Endothelial cell of umbilical vein (primary cell): ENCODE measurements at regions not wholly inside any gene's neighbourhood (a gene's known extent, or its start where the extent isn't known, plus 50 kb on each side); places are given as distances from the start of the nearest gene placed in this dataset.

Experiments
- BruUV-seq: library from RNA; stranded (reverse); fragments of 400-500 nt; replicated peaks from 2 replicates; lab custom pipeline; 2021; lab: Mats Ljungman, UMichigan
- CTCF ChIA-PET: fragments of 300-600, 350-600 bp; sonication (Branson Sonifier 250); formaldehyde crosslinking; loops from one replicate; lab custom pipeline; 2021; ENCODE audit warnings: antibody characterized with exemption, inconsistent platforms; lab: Charles Lee
- POLR2A ChIA-PET: fragments of 300-600, 350-600 bp; sonication (Branson Sonifier 250); formaldehyde crosslinking; loops from one replicate; lab custom pipeline; 2021; ENCODE audit warnings: antibody characterized with exemption, inconsistent platforms; lab: Charles Lee
- DNase-seq: peaks from one replicate; pipeline ENCODE4 v3.0.0-alpha.2; 2011; ENCODE audit warnings: low read depth, low spot score
- FAIRE-seq: peaks from 2 replicates; lab custom pipeline; 2011; peaks lifted over from hg19 to GRCh38; lab: Jason Lieb, UNC
- H2AFZ ChIP-seq: 2 replicates; pipeline ENCODE4 v1.6.0; 2012; ENCODE audit warnings: low read depth, low read length, control low read depth, inconsistent platforms
- H3K27ac ChIP-seq: 2 replicates; pipeline ENCODE4 v1.5.1; 2011; ENCODE audit warnings: low read depth, mild to moderate bottlenecking, control low read depth, low read length, moderate library complexity; ENCODE audit not compliant: insufficient read depth
- H3K27me3 ChIP-seq, 2 experiments: 2 replicates each; pipeline versions ENCODE4 v1.6.0 to v1.6.1; 2011; ENCODE audit warnings: low read length in 2 of 2, mixed read lengths in 1 of 2; ENCODE audit not compliant: control insufficient read depth in 2 of 2, insufficient read depth in 2 of 2
- H3K36me3 ChIP-seq, 2 experiments: 2 replicates in 1 of 2; 3 replicates in 1 of 2; pipeline ENCODE4 v1.5.1; 2011; ENCODE audit warnings: low read length in 2 of 2, mild to moderate bottlenecking in 1 of 2, moderate library complexity in 1 of 2; ENCODE audit not compliant: control insufficient read depth in 2 of 2, insufficient read depth in 2 of 2; ENCODE audit errors: extremely low read depth in 1 of 2
- H3K4me1 ChIP-seq: 3 replicates; pipeline ENCODE4 v1.5.1; 2011; ENCODE audit warnings: mild to moderate bottlenecking, low read length; ENCODE audit not compliant: control insufficient read depth, insufficient read depth; ENCODE audit errors: extremely low read depth
- H3K4me2 ChIP-seq: 2 replicates; pipeline ENCODE4 v1.6.1; 2011; ENCODE audit warnings: low read length, control low read depth, mixed read lengths; ENCODE audit not compliant: insufficient read depth
- H3K4me3 ChIP-seq, 3 experiments: fragments of 200-600 bp in 1 of 3; sonication (generic), shearing (Covaris generic) in 1 of 3; replicated peaks in 1 of 3; 2 replicates each; pipeline ENCODE4 v1.5.1; 2011 to 2016; ENCODE audit warnings: control low read depth in 3 of 3, low read length in 3 of 3, mild to moderate bottlenecking in 2 of 3, inconsistent platforms in 1 of 3, low read depth in 1 of 3, moderate library complexity in 1 of 3; ENCODE audit not compliant: insufficient read depth in 1 of 3
- H3K79me2 ChIP-seq: 2 replicates; pipeline ENCODE4 v1.6.0; 2012; ENCODE audit warnings: low read length, inconsistent platforms; ENCODE audit not compliant: control insufficient read depth, insufficient read depth
- H3K9ac ChIP-seq: replicated peaks from 2 replicates; pipeline ENCODE3; 2011; ENCODE audit warnings: low read length, control low read depth; ENCODE audit not compliant: insufficient read depth; ENCODE audit errors: extremely low read depth
- H3K9me1 ChIP-seq: replicated peaks from 3 replicates; pipeline ENCODE4 v1.6.0; 2011; ENCODE audit warnings: mild to moderate bottlenecking, low read length; ENCODE audit not compliant: control insufficient read depth, insufficient read depth; ENCODE audit errors: extremely low read depth
- H3K9me3 ChIP-seq: replicated peaks from 2 replicates; pipeline ENCODE4 v1.5.1; 2012; ENCODE audit warnings: low read length, inconsistent platforms; ENCODE audit not compliant: control insufficient read depth, insufficient read depth
- H4K20me1 ChIP-seq: replicated peaks from 2 replicates; pipeline ENCODE3; 2011; ENCODE audit warnings: mild to moderate bottlenecking, low read length; ENCODE audit not compliant: control insufficient read depth, insufficient read depth; ENCODE audit errors: extremely low read depth
- CTCF ChIP-seq, 2 donors: IDR thresholded peaks; 1 replicate in 1 of 2; 2 replicates in 1 of 2; pipeline ENCODE4 v1.5.1; 2011; ENCODE audit warnings: low read length in 2 of 2, mild to moderate bottlenecking in 2 of 2, moderate library complexity in 2 of 2, control low read depth in 1 of 2, inconsistent platforms in 1 of 2, low read depth in 1 of 2; ENCODE audit not compliant: insufficient read depth in 1 of 2; ENCODE audit errors: extremely low read depth in 1 of 2
- EZH2 ChIP-seq: IDR thresholded peaks from 2 replicates; pipeline ENCODE4 v1.6.1; 2012; ENCODE audit warnings: borderline replicate concordance, low read depth, mild to moderate bottlenecking, moderate library complexity, low read length, inconsistent platforms; ENCODE audit not compliant: severe bottlenecking
- FOS ChIP-seq: IDR thresholded peaks from 2 replicates; pipeline ENCODE4 v1.6.1; 2011; ENCODE audit warnings: mild to moderate bottlenecking, low read length, moderate library complexity, borderline replicate concordance; ENCODE audit not compliant: insufficient read depth
- GATA2 ChIP-seq: IDR thresholded peaks from 2 replicates; pipeline ENCODE4 v1.7.0; 2011; ENCODE audit warnings: low read depth, mild to moderate bottlenecking, moderate library complexity, mixed read lengths, low read length; ENCODE audit not compliant: insufficient read length, insufficient read depth
- JUN ChIP-seq: IDR thresholded peaks from 2 replicates; pipeline ENCODE4 v1.6.1; 2011; ENCODE audit warnings: borderline replicate concordance, low read depth; ENCODE audit not compliant: insufficient read length, insufficient read depth
- MAX ChIP-seq: IDR thresholded peaks from 2 replicates; pipeline ENCODE4 v1.6.1; 2011; ENCODE audit not compliant: insufficient read depth, insufficient read length
- MYC ChIP-seq: IDR thresholded peaks from one replicate; pipeline ENCODE4 v1.6.1; 2011; ENCODE audit warnings: mild to moderate bottlenecking, low read depth, low read length
- POLR2A ChIP-seq: IDR thresholded peaks from 2 replicates; pipeline ENCODE4 v1.6.1; 2012; ENCODE audit warnings: low read depth, mild to moderate bottlenecking, control low read depth, low read length
- POLR2AphosphoS5 ChIP-seq: IDR thresholded peaks from 2 replicates; pipeline ENCODE4 v1.6.1; 2012; ENCODE audit warnings: low read depth, mild to moderate bottlenecking, control low read depth, low read length, moderate library complexity; ENCODE audit not compliant: insufficient read depth
- dilution Hi-C: fragments of 300-500 bp; cut with MboI; formaldehyde crosslinking; loops from one replicate; pipeline ENCODE4 v1.15.0; 2019; ENCODE audit warnings: low sequenced_read_pairs; ENCODE audit not compliant: extremely low pct_ligation_motif_present
- intact Hi-C: fragments of 100-400 bp; cut with micrococcal nuclease; formaldehyde crosslinking; loops from one replicate; pipeline ENCODE4 v1.10.0; 2022

DNA sequence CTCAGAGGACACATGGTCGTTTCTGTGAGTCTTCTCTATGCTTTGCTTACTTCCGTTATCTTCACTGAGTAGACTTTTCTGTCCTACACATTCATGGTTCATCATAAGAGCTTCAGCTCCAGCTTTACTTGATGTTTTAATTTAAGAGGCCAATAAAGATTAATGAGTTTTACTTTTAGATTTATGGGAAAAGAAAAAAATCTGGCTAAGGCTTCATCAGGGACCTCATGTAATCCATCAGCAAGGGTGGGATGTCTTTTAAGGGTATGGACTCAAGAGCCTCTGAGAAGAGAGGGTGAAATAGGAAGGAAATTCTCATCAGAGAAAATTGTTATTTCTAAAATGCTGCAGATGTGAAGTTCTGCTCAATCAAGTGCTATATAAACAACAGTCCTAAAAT is 963.0 kb upstream of the RAG2 start:
- no peak for DNase-seq
- no peaks in the 10 kb centered on the region for H3K27me3 ChIP-seq
- no peaks in the 10 kb centered on the region for H3K36me3 ChIP-seq
- no peaks in the 10 kb centered on the region for H4K20me1 ChIP-seq
- H3K27ac ChIP-seq, result no peak overlapping the region
- no peak overlapping the region for H3K4me2 ChIP-seq
- TF ChIP-seq GATA2, result no peak
- no peak for TF ChIP-seq CTCF (IDR thresholded peaks at IDR 0.05; ENCODE audit: extremely low read depth in 1 of 2, insufficient read depth in 1 of 2, low read depth in 1 of 2, low read length in 2 of 2)
- no peak for TF ChIP-seq MYC
- TF ChIP-seq JUN, result no peak
- TF ChIP-seq POLR2AphosphoS5, result no peak
- no peak for TF ChIP-seq EZH2
- dilution Hi-C loops (no loop called here), intact Hi-C loops (no loop called here)
- H3K4me1 ChIP-seq, result no peaks in the 10 kb centered on the region
- FAIRE-seq, result no peak
- peaks cover 2% of the 10 kb centered on the region for H3K9me3 ChIP-seq
- H2AFZ ChIP-seq, result no peak overlapping the region
- H3K9ac ChIP-seq, result no peak overlapping the region
- ChIA-PET POLR2A (no interaction called here), CTCF (no interaction called here)
- H3K4me3 ChIP-seq, result no peak overlapping the region
- H3K9me1 ChIP-seq, result no peaks in the 10 kb centered on the region
- BruUV-seq, result no TSS peak
- no peaks in the 10 kb centered on the region for H3K79me2 ChIP-seq

DNA sequence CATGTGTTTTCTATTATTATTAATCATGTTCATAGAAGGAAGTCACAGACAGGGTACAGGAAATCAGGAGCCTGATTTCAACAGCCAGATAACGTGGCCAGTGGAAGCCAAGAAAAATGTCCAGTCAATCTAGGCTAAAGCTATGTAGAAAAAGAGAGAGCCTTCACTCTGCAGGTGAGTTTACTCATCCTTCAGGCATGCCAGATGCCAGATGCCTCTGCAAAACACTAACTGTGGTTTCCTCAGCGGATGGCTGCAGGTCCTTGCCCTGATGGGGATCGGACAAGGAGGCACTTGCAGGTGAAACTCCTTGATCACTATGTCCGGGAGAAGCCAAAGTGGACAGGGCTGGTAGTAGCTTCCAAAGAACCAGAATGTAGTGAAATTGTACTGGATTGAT is 962.3 kb upstream of the RAG2 start:
- TF ChIP-seq POLR2AphosphoS5, result no peak
- no peak for TF ChIP-seq GATA2
- no peak for TF ChIP-seq JUN
- TF ChIP-seq MAX, result no peak
- no peak for TF ChIP-seq FOS
- TF ChIP-seq POLR2A, result no peak
- TF ChIP-seq CTCF (IDR thresholded peaks at IDR 0.05; ENCODE audit: extremely low read depth in 1 of 2, insufficient read depth in 1 of 2, low read depth in 1 of 2, low read length in 2 of 2), result no peak
- Histone ChIP-seq H3K36me3 (no peaks in the 10 kb centered on the region), H3K4me3 (no peak overlapping the region), H3K9ac (no peak overlapping the region), H3K9me1 (no peaks in the 10 kb centered on the region), H3K27me3 (no peaks in the 10 kb centered on the region), H3K27ac (no peak overlapping the region), H3K4me2 (no peak overlapping the region), H3K79me2 (no peaks in the 10 kb centered on the region), H3K4me1 (no peaks in the 10 kb centered on the region), H3K9me3 (peaks cover 2% of the 10 kb centered on the region), H2AFZ (no peak overlapping the region), H4K20me1 (no peaks in the 10 kb centered on the region)
- ChIA-PET POLR2A (no interaction called here), CTCF (no interaction called here)
- BruUV-seq, result no TSS peak
- FAIRE-seq, result no peak
- intact Hi-C loops (no loop called here), dilution Hi-C loops (no loop called here)
- no peak for DNase-seq
